ENCODE measurements at regions not wholly inside any gene's neighbourhood (a gene's known extent, or its start where the extent isn't known, plus 50 kb on each side); places are given as distances from the start of the nearest gene placed in this dataset.
A peak's percentile ranks its signal among the peaks of the same experiment; 100 is the strongest.

DNA sequence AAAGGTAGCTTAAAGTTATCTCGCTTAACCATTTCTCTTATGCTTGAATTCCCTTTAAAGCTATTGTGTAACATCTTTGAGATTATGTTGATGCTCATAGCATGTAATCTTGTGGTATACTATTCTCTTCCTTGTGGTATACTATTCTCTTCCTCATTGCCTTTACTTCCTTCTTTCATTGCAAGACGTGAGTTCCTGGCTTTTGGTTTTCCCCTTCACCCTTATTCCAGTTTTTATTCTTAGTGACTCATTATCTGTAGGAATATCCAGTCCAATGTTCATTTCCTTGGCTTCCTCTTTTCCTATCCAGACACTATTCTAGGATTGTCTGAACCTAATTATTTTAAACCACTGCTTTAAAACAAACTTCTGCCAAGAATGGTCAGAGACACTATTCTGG lies 564.0 kb downstream of the CCER1 start:
- TF ChIP-seq CTCF (IDR thresholded peaks at IDR 0.05) (no peak), POLR2AphosphoS5 (IDR thresholded peaks at IDR 0.05) (peak in 1 of 3 donors; percentile 32)

Data from transverse colon (tissue), 4 donors.